MM.1S (cell line): ENCODE measurements at regions not wholly inside any gene's neighbourhood (a gene's known extent, or its start where the extent isn't known, plus 50 kb on each side); places are given as distances from the start of the nearest gene placed in this dataset.

Experiments used
- CTCF ChIP-seq: fragments of 300-600 bp; sonication (generic); IDR thresholded peaks from 2 replicates; pipeline ENCODE4 v1.5.1; 2016; ENCODE audit warnings: antibody characterized with exemption, low read length, mixed read lengths
- EZH2 ChIP-seq: fragments of 300-600 bp; sonication (generic); optimal IDR thresholded peaks from 2 replicates; pipeline ENCODE3; 2017; ENCODE audit warnings: low read depth, mild to moderate bottlenecking, antibody characterized with exemption, low read length, mixed read lengths

- TF ChIP-seq CTCF, result no peak
- no peak for TF ChIP-seq EZH2
These were observed 236.0 kb downstream of the CYRIA start for GRCh38 chr2:16429431-16430145.
